ENCODE measurements at regions not wholly inside any gene's neighbourhood (a gene's known extent, or its start where the extent isn't known, plus 50 kb on each side); places are given as distances from the start of the nearest gene placed in this dataset.

DNA sequence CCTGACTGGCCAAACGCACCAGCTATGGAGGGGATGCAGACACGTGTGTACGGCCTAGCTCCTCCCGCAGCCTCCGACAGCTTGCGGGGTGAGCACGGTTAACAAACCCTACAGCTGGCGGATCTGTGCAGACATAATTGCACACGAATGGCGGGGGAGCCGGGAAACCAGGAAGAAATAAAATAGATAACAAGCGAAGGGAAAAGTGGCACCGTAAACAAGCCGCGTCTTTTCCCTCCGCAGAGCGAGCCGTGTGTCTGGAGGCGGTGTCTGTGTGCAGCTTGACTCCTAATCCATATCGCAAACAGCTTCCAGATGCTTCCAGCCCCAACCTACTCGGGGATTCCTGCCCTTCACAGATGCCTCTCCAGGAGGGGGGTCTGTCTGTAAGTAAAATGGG lies 853.1 kb upstream of the SALL3 start:
- no peak for DNase-seq

GRCh38 chr18:78127041-78127440 lies 852.6 kb upstream of the SALL3 start:
- no peak for DNase-seq

- no peak for DNase-seq
Observed at GRCh38 chr18:78128004-78128403, 851.6 kb upstream of the SALL3 start.

GRCh38 chr18:78129260-78129659 lies 850.4 kb upstream of the SALL3 start:
- DNase-seq, result no peak

GRCh38 chr18:78130232-78131195 lies 849.1 kb upstream of the SALL3 start:
- no peak for DNase-seq

DNA sequence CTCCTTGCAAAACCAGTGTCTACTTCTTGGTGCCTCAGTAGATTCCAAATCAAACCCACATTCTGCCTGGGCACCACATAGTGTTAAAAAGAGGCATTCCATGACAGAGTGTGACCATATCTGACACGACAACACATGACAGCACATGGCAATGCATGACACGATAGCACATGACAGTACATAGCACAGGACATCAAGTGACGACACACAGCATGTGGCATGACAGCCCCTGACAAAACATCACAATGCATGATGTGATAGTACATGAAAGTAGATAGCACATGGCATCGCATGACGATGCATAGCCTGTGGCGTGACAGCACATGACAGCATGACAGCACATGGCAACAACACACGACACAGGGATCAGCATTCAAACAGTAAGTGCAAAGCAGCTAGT lies 845.9 kb upstream of the SALL3 start:
- no peak for DNase-seq

GRCh38 chr18:78136986-78137385 lies 842.6 kb upstream of the SALL3 start:
- no peak for DNase-seq

DNA sequence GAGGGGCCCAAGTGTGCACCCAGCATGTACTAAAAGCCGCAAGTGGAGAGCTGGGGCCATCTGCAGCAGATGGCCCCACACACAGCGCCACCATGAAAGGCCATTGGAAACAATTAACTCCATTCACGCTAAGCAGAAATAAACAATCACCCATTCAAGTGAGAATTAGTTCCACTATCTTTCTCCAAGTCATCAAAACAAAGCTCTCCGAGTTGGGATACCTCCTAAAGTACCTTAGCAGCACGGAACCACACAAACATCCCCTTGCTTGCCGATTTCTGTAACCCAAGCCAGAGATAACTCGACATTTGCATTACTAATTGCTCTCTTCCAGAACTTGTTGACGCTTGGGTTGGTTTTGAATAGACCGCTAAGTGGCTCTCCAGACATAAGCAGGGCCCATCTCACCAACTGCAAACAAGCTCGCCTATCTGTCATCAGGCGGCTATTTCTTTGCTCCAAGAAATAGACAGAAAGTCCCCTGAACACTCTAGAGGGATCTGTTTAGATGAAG lies 840.6 kb upstream of the SALL3 start:
- DNase-seq, result no peak

DNA sequence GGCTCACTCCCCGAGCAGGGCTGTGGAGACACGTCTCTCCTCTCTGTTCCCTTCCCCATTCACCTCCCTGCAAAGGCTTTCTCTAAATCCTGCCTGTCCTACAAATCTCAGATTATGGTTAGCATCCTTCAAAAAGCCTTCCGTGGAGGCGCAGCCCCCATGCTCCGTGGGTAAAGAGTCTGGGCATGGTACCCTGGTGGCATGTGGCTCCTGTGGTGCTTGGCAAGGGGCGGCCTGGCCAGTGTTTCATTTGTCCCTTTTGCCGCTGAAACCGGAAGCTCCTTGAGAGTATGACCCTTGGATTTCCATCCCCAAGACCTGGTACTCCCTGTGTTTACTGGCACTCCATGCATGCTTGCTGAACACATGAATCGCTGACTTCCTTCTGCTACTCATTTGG lies 839.3 kb upstream of the SALL3 start:
- DNase-seq, result no peak

GRCh38 chr18:78144669-78145068 lies 834.9 kb upstream of the SALL3 start:
- no peak for DNase-seq

DNA sequence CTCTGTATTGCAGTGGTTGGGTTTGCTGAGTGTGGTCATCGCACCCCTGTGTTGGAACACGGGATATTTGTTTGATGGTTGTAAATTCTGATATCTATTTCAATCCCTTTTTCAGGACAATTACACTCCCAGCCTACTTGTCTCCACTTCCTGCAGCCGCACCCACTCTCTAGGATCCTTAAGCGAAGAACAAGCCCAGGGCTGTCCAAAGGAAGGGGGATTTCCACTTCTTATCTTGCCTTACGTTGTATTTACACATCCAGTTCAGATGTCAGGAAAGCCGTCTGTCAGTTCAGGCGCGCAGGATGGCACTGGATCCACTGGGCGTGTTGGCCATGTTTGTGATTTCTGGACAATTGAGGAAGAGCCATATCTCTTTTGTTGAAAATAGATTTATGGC lies 834.5 kb upstream of the SALL3 start:
- no peak for DNase-seq

DNA sequence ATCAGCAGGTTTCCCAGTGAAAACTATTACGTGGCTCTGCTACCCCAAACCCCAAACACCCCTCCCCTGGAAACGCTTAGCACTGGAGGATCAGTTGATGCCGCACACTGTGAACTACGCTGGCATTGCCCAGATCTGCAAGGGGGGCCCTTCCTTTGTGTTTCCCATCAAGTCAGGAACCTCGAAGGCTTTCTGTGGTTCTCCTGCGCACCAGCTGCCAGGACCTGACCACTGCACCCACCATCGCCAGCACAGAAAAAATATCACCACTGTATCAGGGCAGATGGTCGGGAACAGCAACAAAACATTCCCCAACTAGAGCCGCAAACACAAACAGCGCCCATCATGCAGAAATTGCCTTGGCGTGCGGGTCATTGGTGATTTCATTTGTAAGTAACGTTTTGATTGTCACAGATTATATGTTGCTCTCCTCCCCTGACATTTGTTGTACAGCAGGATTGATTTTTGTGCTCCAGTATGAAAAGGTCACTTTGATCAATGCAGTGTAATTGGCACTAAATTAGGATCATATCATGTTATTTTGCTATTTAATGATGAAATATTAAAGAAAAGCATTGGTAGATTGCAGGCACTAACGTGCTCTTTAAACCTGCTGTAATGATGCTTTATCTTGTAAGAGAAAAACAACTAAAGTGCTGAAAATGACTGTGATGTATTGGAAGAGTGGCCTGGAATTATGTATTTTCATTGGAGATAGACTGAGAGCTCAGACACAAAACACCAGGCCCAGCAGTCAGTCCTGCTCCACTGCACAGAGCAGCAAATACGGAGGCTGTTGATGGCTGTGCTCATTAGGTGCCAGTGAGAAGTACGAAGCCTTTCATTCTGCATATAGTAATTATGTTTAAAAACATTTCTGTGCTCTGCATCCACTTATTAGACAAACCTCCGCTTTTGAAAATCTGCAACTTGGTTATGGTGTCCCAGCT lies 833.2 kb upstream of the SALL3 start:
- DNase-seq, result no peak

GRCh38 chr18:78150590-78150989 lies 829.0 kb upstream of the SALL3 start:
- no peak for DNase-seq

DNA sequence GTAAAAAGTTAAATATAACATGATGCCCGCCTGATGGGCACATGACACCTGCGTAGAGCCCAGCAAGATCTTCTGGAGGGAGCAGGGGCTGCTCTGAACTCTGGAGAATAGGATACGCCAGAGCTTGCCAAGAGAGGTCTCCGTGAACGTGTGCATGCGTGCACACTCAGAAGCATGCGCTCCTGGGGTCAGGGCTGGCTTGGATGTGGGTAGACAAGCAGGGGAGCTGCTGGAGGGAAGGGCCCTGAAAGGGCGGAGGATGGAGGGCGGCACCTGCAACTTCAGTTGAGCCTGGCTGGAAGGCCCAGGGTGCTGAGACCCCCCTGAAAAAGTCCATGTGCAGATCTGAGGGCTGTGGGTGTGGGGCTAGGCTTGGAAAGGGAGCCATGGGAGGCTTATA lies 828.4 kb upstream of the SALL3 start:
- DNase-seq, result no peak

DNA sequence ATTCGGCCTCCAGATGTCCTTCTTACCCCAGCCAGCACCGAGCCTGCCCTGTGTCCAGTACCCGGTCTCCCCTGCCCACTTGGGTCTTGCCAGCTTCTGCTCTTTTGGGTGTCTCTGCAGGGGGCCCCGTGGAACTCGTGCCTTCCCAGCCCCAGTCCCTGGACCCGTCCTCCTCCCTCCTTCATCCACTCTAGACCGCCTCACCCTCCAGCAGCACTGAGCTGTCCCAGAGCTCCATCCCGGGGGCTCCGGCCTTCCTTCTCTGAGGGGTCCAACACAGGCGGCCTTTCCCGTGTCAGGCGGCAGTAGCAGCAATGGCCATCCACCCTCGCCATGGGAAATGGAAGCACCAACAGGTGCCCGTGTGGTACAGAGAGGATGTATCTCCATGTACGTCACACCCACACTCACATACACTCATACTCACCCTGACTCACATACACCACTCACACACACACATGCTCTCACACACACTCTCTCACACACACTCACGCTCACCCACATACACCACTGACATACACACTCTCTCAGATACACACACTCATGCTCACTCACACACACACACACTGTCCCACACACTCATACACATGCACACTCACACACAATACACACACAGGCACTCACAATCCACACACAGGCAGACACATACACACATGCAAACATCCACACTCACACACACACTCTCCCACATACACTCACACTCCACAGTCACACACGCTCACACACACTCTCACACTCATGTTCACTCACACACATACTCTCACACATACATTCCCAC lies 827.5 kb upstream of the SALL3 start:
- DNase-seq, result no peak

DNA sequence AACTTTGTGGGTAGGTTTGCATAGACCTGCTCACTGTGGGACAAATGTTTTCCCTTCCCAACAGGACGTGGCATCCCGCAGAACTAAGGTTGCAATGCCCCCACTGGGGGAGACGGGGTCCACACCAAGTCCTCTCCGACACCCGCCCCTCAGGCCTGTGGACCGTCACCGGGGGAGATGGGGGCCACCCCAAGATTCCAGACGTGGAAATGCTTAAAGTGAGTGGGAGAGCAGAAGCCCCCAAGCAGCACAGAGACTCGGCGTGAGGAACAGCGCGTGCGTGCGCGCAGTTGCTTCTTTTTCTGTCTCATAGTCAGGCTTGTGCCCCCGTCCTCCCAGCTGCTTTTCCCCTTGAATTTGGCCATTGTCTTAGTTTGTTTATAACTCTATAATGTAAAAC lies 826.3 kb upstream of the SALL3 start:
- no peak for DNase-seq

GRCh38 chr18:78154444-78154843 lies 825.2 kb upstream of the SALL3 start:
- no peak for DNase-seq

DNA sequence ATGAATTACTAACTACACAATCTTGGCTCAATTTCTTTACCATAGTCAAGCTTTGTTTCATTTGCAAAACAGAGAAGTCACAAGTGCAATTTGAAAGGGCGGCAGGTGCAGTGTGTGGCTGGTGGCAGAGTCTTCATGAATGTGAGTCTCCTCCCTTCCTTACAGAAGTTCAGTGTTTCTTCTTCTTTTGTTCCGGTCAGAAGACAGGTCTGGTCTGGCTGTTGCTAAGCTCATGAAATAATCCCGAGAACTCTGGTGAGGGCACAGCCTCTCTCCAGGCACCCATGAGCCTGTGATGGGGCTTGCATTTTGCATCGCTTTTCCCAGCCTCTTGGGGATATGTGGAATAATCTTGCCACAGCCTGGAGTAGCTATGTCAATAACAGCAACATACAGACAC lies 824.8 kb upstream of the SALL3 start:
- DNase-seq, result no peak

- no peak for DNase-seq
Observed at GRCh38 chr18:78156466-78156865, 823.2 kb upstream of the SALL3 start.

- DNase-seq, result no peak
Observed at GRCh38 chr18:78158943-78159342, 820.7 kb upstream of the SALL3 start.

GRCh38 chr18:78159397-78159796 lies 820.2 kb upstream of the SALL3 start:
- DNase-seq, result no peak

- DNase-seq, result no peak
Observed at GRCh38 chr18:78160961-78161656, 818.5 kb upstream of the SALL3 start.
